HG02642 (cell line): ENCODE measurements at regions not wholly inside any gene's neighbourhood (a gene's known extent, or its start where the extent isn't known, plus 50 kb on each side); places are given as distances from the start of the nearest gene placed in this dataset.

ENCODE experiments used
- ATAC-seq: cut with Tn5 transposase; IDR thresholded peaks from one replicate; pipeline ENCODE4 v1.9.1; 2021; ENCODE audit warnings: mild to moderate bottlenecking; ENCODE audit not compliant: unreplicated experiment, poor library complexity

DNA sequence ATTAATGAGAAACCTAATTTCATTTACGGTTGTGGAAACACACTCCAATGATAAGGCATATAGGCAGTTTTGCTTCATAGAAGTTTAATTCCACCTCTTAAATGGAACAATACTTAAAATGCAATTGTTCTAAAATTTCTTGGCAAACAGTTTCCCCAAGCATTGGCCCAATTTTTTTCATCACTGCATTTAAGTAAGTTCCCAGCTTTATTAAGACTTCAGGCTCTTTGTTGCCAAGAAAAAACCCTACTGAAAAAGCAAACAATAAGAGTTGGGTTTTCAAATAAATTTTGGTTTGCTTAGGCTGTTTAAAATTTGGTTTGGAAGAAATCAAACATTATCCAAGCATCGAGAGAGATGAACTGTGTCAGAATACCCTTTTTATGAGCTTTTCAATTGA, 690.9 kb upstream of the NRSN1 start:
- no peak for ATAC-seq

DNA sequence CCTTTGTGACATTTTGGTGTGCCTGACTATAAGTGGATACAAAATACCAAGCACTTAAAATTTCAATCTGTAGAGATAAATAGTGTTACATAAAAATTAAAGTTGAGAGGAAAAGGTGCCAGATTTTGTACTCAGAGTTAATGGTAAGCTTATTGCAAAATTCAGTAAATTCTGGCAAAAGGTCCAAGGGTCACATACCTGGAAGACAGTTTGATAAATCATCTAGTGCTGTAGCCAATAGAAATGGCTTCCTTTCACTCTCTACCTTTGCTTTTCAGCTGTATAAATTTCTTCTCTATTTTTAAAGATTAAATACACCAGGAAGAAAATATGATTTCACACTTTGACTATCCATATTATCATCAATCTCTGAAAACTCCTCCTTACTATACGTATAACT, 690.2 kb upstream of the NRSN1 start:
- no peak for ATAC-seq

GRCh38 chr6:23441808-23442461, 684.1 kb upstream of the NRSN1 start:
- no peak for ATAC-seq

DNA sequence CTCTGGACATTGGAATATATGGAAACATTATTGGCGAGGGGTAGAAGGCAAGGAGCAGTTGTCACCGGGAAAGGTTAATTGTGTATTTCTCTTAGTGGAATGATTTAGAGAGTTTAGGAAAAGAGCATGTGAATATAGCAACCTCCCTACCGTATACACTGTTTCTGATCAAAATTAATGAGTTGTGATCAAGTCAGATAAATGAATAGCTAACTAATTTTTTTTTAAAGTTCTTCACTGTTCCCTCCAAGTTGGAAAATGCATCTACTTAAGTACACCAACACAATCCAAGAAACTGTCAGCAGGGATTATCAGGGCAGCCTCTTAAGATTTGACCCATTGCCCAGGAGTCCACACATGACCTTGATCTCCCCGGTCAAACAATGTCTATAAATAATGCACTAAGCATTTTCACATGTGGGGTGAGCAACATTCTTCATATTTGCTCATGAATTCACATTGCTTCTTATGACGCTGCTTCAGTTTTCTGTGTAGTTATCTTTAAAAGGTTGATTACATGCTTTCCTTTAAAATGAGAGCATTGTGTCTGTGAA, 680.8 kb upstream of the NRSN1 start:
- no peak for ATAC-seq

DNA sequence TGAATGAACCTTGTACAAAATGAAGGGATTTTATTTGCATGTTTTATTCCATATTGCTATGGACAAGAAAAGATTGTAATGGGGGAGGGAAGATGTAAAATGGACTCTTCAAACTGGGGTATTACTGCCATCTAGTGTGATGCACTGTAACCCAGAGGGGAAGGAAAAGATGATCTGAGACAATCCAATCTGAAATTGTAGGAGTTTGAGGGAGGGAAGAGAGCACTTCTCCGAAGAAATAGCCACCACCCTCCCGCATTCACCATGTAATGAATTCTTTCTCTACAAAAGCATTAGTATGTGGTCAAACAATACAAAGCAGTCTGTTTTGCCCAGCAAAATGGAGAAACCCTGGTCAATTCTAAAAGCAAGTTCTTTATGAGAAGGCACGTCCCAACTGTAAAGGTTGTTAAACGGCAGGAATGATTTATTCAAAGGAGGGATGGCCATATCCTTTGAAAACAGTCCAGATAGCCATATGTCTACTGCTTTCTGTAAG, 679.5 kb upstream of the NRSN1 start:
- ATAC-seq: no peak

- no peak for ATAC-seq
These were observed 678.3 kb upstream of the NRSN1 start for GRCh38 chr6:23447731-23448130.

DNA sequence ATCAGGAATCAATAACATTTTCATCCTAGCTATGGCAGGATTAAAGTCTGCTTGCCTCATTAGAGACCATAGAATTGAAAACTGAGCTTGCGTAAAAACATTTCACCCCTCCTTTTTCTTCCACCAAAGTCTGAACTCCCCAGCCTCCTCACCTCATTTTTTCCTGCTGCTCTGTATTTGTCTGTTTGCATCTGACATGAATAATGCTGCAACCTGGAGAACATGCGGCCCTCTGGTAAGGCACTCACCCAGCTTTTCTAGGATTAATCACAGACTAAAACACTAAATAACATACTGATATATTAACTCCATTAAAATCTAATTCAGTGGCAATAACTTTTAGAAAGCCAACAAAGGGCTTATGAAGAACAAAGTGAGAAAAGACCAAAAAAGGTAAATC, 677.7 kb upstream of the NRSN1 start:
- ATAC-seq: no peak

- ATAC-seq: no peak
These were observed 671.7 kb upstream of the NRSN1 start for GRCh38 chr6:23454080-23454976.

GRCh38 chr6:23455754-23456153, 670.3 kb upstream of the NRSN1 start:
- no peak for ATAC-seq

- no peak for ATAC-seq
These were observed 669.6 kb upstream of the NRSN1 start for GRCh38 chr6:23456396-23456795.

GRCh38 chr6:23457321-23457720, 668.7 kb upstream of the NRSN1 start:
- no peak for ATAC-seq

GRCh38 chr6:23465912-23466311, 660.1 kb upstream of the NRSN1 start:
- ATAC-seq: no peak

DNA sequence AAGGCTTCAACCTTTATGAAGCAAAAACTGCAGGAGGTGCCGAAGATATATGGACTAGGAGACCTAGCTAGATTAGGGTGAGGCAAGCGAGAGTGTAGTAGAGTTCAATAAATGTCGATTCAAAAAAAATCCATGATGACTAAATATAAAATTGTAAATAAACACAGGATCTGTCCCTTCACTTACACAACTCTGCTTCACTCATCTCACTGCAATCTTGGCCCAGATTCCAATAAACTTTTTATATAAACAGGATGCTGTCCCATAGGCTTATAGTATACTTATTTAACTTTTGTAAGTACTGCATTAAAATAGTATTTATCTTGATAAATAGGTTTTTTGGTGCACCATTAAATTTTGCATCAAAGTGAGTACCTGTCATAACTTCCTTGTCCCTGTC, 648.4 kb upstream of the NRSN1 start:
- no peak for ATAC-seq

- no peak for ATAC-seq
These were observed 647.7 kb upstream of the NRSN1 start for GRCh38 chr6:23478312-23478711.

- ATAC-seq: no peak
These were observed 642.1 kb upstream of the NRSN1 start for GRCh38 chr6:23483896-23484295.

- ATAC-seq: no peak
These were observed 631.6 kb upstream of the NRSN1 start for GRCh38 chr6:23494367-23494766.

DNA sequence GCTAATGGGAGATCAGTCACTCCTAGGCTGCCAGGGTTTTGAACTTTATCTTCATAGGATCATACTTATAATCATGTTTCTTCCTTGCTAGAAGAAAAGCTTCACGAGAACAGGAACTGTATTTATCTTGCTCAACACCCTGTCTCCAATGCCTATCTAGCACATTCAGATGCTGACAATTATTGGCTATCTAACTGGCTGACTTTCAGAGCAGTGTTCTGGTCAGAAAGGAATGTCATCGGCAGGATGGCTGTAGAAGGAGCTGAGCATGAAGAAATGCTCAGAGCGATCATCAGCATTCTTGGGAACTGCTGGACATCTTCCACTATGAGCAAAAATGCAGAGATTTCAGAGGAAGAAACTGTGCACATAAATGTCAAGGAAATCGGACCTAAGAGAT, 628.0 kb upstream of the NRSN1 start:
- ATAC-seq: no peak

DNA sequence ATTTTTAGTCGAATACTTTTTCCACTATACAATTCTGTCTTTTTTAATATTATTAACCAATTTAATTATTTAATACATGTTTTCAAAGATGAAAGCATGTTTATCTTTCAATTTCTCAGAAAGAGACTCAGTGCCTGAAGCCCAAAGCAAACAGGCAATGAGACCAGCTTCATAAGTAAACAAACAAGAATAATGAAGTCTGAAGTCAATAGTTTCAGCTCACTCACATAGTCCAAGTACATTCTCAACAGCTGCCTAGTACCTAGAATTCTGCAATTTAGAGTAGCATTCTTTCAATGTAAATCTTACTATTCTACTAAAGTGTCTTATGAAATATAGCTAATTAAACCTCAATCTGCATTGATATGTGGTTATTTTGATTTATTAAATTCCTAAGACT, 626.5 kb upstream of the NRSN1 start:
- ATAC-seq: no peak

- no peak for ATAC-seq
These were observed 622.8 kb upstream of the NRSN1 start for GRCh38 chr6:23503173-23503572.

- no peak for ATAC-seq
These were observed 621.0 kb upstream of the NRSN1 start for GRCh38 chr6:23505026-23505425.

GRCh38 chr6:23510778-23511510, 615.1 kb upstream of the NRSN1 start:
- no peak for ATAC-seq
